Thymus (tissue), 11 donors: ENCODE measurements at regions not wholly inside any gene's neighbourhood (a gene's known extent, or its start where the extent isn't known, plus 50 kb on each side); places are given as distances from the start of the nearest gene placed in this dataset.
"Not testable (repeated sequence)": the region's sequence is repeated elsewhere in the genome, so short reads cannot be mapped to it uniquely, and the experiment has no call there.

Experiments used
- DNase-seq, 9 donors: peaks; one replicate each; pipeline ENCODE4 v3.0.0-alpha.2; 2013; ENCODE audit warnings: low spot score in 9 of 9, low read depth in 6 of 9, missing footprints in 1 of 9
- H3K27ac ChIP-seq, 2 donors: one replicate each; pipeline ENCODE4 v1.5.1; 2013; ENCODE audit warnings: control low read depth in 1 of 2, low read depth in 1 of 2, low read length in 1 of 2, mild to moderate bottlenecking in 1 of 2, moderate library complexity in 1 of 2
- H3K27me3 ChIP-seq, 2 donors: one replicate each; pipeline ENCODE4 v1.5.1; 2013; ENCODE audit warnings: low read length in 1 of 2; ENCODE audit not compliant: control insufficient read depth in 2 of 2, insufficient read depth in 1 of 2
- H3K36me3 ChIP-seq, 2 donors: one replicate each; pipeline ENCODE4 v1.5.1; 2013; ENCODE audit warnings: low read length in 1 of 2, mild to moderate bottlenecking in 1 of 2, moderate library complexity in 1 of 2; ENCODE audit not compliant: control insufficient read depth in 2 of 2, insufficient read depth in 2 of 2
- H3K4me1 ChIP-seq, 2 donors: one replicate each; pipeline ENCODE4 v1.5.1; 2013; ENCODE audit warnings: low read length in 2 of 2; ENCODE audit not compliant: control insufficient read depth in 2 of 2, insufficient read depth in 2 of 2
- H3K4me3 ChIP-seq, 2 donors: one replicate each; pipeline ENCODE4 v1.5.1; 2013; ENCODE audit warnings: low read length in 2 of 2, control low read depth in 1 of 2, mild to moderate bottlenecking in 1 of 2
- H3K9me3 ChIP-seq, 2 donors: one replicate each; pipeline ENCODE4 v1.5.1; 2013; ENCODE audit warnings: low read length in 1 of 2, mild to moderate bottlenecking in 1 of 2; ENCODE audit not compliant: control insufficient read depth in 2 of 2, insufficient read depth in 1 of 2
- WGBS: extraction: QIAGEN DNeasy Blood & Tissue Kit; methylation state at CpG from one replicate; pipeline ENCODE4 v1.1.7; 2013; 5-methylcytosine and 5-hydroxymethylcytosine counted together
- donor health status: healthy.

GRCh38 chr1:55800503-55800902 lies 585.3 kb upstream of the USP24 start:
- Histone ChIP-seq H3K27ac (no peak overlapping the region), H3K4me1 (no peaks in the 10 kb centered on the region), H3K27me3 (no peaks in the 10 kb centered on the region), H3K4me3 (no peak overlapping the region), H3K9me3 (no peaks in the 10 kb centered on the region), H3K36me3 (no peaks in the 10 kb centered on the region)
- WGBS: 98% methylated on average over 1 of the region's 1 CpG
- no peak for DNase-seq

GRCh38 chr1:55793856-55794255 lies 578.7 kb upstream of the USP24 start:
- H3K27ac ChIP-seq: no peak overlapping the region
- H3K27me3 ChIP-seq: no peaks in the 10 kb centered on the region
- no peak for DNase-seq
- H3K36me3 ChIP-seq: no peaks in the 10 kb centered on the region
- H3K4me1 ChIP-seq: no peaks in the 10 kb centered on the region
- peaks cover 0 to 10% of the 10 kb centered on the region in 2 donors for H3K9me3 ChIP-seq
- H3K4me3 ChIP-seq: no peak overlapping the region
- WGBS: 97% methylated on average over 6 of the region's 6 CpGs

- no peak for DNase-seq
- no peak overlapping the region for H3K27ac ChIP-seq
- no peaks in the 10 kb centered on the region for H3K4me1 ChIP-seq
- peaks cover 0 to 10% of the 10 kb centered on the region in 2 donors for H3K9me3 ChIP-seq
- H3K4me3 ChIP-seq: no peak overlapping the region
- no peaks in the 10 kb centered on the region for H3K27me3 ChIP-seq
- H3K36me3 ChIP-seq: no peaks in the 10 kb centered on the region
These were observed 577.7 kb upstream of the USP24 start for GRCh38 chr1:55792870-55793269.

GRCh38 chr1:55789466-55789865 lies 574.3 kb upstream of the USP24 start:
- Histone ChIP-seq H3K4me1 (no peaks in the 10 kb centered on the region), H3K27ac (no peak overlapping the region), H3K9me3 (peaks cover 0 to 9% of the 10 kb centered on the region in 2 donors), H3K36me3 (no peaks in the 10 kb centered on the region), H3K27me3 (no peaks in the 10 kb centered on the region), H3K4me3 (no peak overlapping the region)
- 87% methylated on average over 1 of the region's 1 CpG for WGBS
- DNase-seq: no peak

- 56% methylated on average over 4 of the region's 4 CpGs for WGBS
- DNase-seq: no peak
- Histone ChIP-seq H3K36me3 (no peaks in the 10 kb centered on the region), H3K9me3 (no peaks in the 10 kb centered on the region), H3K4me3 (no peak overlapping the region), H3K27ac (no peak overlapping the region), H3K27me3 (no peaks in the 10 kb centered on the region), H3K4me1 (no peaks in the 10 kb centered on the region)
These were observed 571.2 kb upstream of the USP24 start for GRCh38 chr1:55786396-55786795.

GRCh38 chr1:55784941-55785450 lies 569.8 kb upstream of the USP24 start:
- not testable (repeated sequence) for H3K9me3 ChIP-seq, H3K4me3 ChIP-seq, H3K4me1 ChIP-seq, DNase-seq, H3K36me3 ChIP-seq, H3K27me3 ChIP-seq, H3K27ac ChIP-seq
- WGBS: 93% methylated on average over 6 of the region's 6 CpGs

- H3K27me3 ChIP-seq: no peaks in the 10 kb centered on the region
- no peak overlapping the region for H3K4me3 ChIP-seq
- WGBS: 85% methylated on average over 3 of the region's 3 CpGs
- no peaks in the 10 kb centered on the region for H3K36me3 ChIP-seq
- H3K9me3 ChIP-seq: no peaks in the 10 kb centered on the region
- no peak for DNase-seq
- no peaks in the 10 kb centered on the region for H3K4me1 ChIP-seq
- H3K27ac ChIP-seq: no peak overlapping the region
These were observed 566.8 kb upstream of the USP24 start for GRCh38 chr1:55781944-55782482.

- no peaks in the 10 kb centered on the region for H3K36me3 ChIP-seq
- WGBS: 99% methylated on average over 3 of the region's 3 CpGs
- no peaks in the 10 kb centered on the region for H3K9me3 ChIP-seq
- no peaks in the 10 kb centered on the region for H3K27me3 ChIP-seq
- no peak overlapping the region for H3K4me3 ChIP-seq
- H3K27ac ChIP-seq: no peak overlapping the region
- no peak for DNase-seq
- H3K4me1 ChIP-seq: no peaks in the 10 kb centered on the region
These were observed 565.8 kb upstream of the USP24 start for GRCh38 chr1:55781003-55781402.

GRCh38 chr1:55777545-55777944 lies 562.4 kb upstream of the USP24 start:
- H3K36me3 ChIP-seq: no peaks in the 10 kb centered on the region
- H3K4me3 ChIP-seq: no peak overlapping the region
- no peak overlapping the region for H3K27ac ChIP-seq
- H3K27me3 ChIP-seq: no peaks in the 10 kb centered on the region
- WGBS: 95% methylated on average over 2 of the region's 2 CpGs
- no peaks in the 10 kb centered on the region for H3K4me1 ChIP-seq
- no peak for DNase-seq
- H3K9me3 ChIP-seq: no peaks in the 10 kb centered on the region

GRCh38 chr1:55775007-55775406 lies 559.8 kb upstream of the USP24 start:
- no peaks in the 10 kb centered on the region for H3K4me1 ChIP-seq
- no peaks in the 10 kb centered on the region for H3K36me3 ChIP-seq
- no peaks in the 10 kb centered on the region for H3K9me3 ChIP-seq
- no peak overlapping the region for H3K27ac ChIP-seq
- WGBS: 89% methylated on average over 3 of the region's 3 CpGs
- no peaks in the 10 kb centered on the region for H3K27me3 ChIP-seq
- no peak overlapping the region for H3K4me3 ChIP-seq
- DNase-seq: peak in 1 of 9 donors; percentile 4
